Right atrium auricular region (tissue), 2 donors: ENCODE measurements at regions not wholly inside any gene's neighbourhood (a gene's known extent, or its start where the extent isn't known, plus 50 kb on each side); places are given as distances from the start of the nearest gene placed in this dataset.

Source experiments
- DNase-seq: peaks from one replicate; pipeline ENCODE4 v3.0.0-alpha.2; 2019; ENCODE audit warnings: low spot score
- H3K27ac ChIP-seq, 2 donors: fragments of 200-600 bp; sonication (generic); 1 replicate in 1 of 2; 2 replicates in 1 of 2; pipeline ENCODE4 v1.5.1; 2016 to 2019
- H3K27me3 ChIP-seq, 2 donors: fragments of 200-600 bp; sonication (generic); one replicate each; pipeline versions ENCODE4 v1.5.1 to v1.6.0; 2017 to 2019
- H3K36me3 ChIP-seq: fragments of 200-600 bp; sonication (generic); one replicate; pipeline ENCODE4 v1.5.1; 2016
- H3K4me1 ChIP-seq, 2 donors: fragments of 200-600 bp; sonication (generic); one replicate each; pipeline versions ENCODE4 v1.5.1 to v1.6.0; 2017 to 2019
- H3K4me3 ChIP-seq, 2 donors: fragments of 200-600 bp; sonication (generic); 1 replicate in 1 of 2; 2 replicates in 1 of 2; pipeline ENCODE4 v1.5.1; 2017 to 2019; ENCODE audit warnings: mild to moderate bottlenecking in 1 of 2, moderate library complexity in 1 of 2
- H3K9me3 ChIP-seq, 2 donors: fragments of 200-600 bp; sonication (generic); one replicate each; pipeline ENCODE4 v1.5.1; 2019
- CTCF ChIP-seq, 2 donors: fragments of 200-600 bp; sonication (generic); IDR thresholded peaks; one replicate each; pipeline ENCODE4 v1.5.1; 2019; ENCODE audit warnings: antibody characterized with exemption in 2 of 2

- no peaks in the 10 kb centered on the region for H3K27me3 ChIP-seq
- DNase-seq = peak; percentile 55
- TF ChIP-seq CTCF (IDR thresholded peaks at IDR 0.05) = no peak
- H3K4me3 ChIP-seq = no peak overlapping the region
- no peaks in the 10 kb centered on the region for H3K9me3 ChIP-seq
- no peaks in the 10 kb centered on the region for H3K4me1 ChIP-seq
- no peaks in the 10 kb centered on the region for H3K36me3 ChIP-seq
- no peak overlapping the region for H3K27ac ChIP-seq
Measured at GRCh38 chr18:78865056-78865598, 114.5 kb upstream of the SALL3 start.

- peak; percentile 53 for DNase-seq
- no peaks in the 10 kb centered on the region for H3K27me3 ChIP-seq
- H3K4me3 ChIP-seq = no peak overlapping the region
- no peaks in the 10 kb centered on the region for H3K4me1 ChIP-seq
- H3K27ac ChIP-seq = no peak overlapping the region
- H3K36me3 ChIP-seq = no peaks in the 10 kb centered on the region
- no peak for TF ChIP-seq CTCF (IDR thresholded peaks at IDR 0.05)
- H3K9me3 ChIP-seq = no peaks in the 10 kb centered on the region
Measured at GRCh38 chr18:78865771-78866310, 113.8 kb upstream of the SALL3 start.

GRCh38 chr18:78867131-78867530, 112.5 kb upstream of the SALL3 start:
- TF ChIP-seq CTCF (IDR thresholded peaks at IDR 0.05) = no peak
- no peaks in the 10 kb centered on the region for H3K9me3 ChIP-seq
- H3K36me3 ChIP-seq = no peaks in the 10 kb centered on the region
- no peak overlapping the region for H3K27ac ChIP-seq
- peak; percentile 54 for DNase-seq
- no peaks in the 10 kb centered on the region for H3K4me1 ChIP-seq
- H3K4me3 ChIP-seq = no peak overlapping the region
- H3K27me3 ChIP-seq = no peaks in the 10 kb centered on the region

- no peaks in the 10 kb centered on the region for H3K9me3 ChIP-seq
- no peaks in the 10 kb centered on the region for H3K27me3 ChIP-seq
- no peak overlapping the region for H3K27ac ChIP-seq
- no peaks in the 10 kb centered on the region for H3K4me1 ChIP-seq
- DNase-seq = peak; percentile 57
- TF ChIP-seq CTCF (IDR thresholded peaks at IDR 0.05) = no peak
- H3K36me3 ChIP-seq = no peaks in the 10 kb centered on the region
- H3K4me3 ChIP-seq = no peak overlapping the region
Measured at GRCh38 chr18:78868330-78869316, 111.0 kb upstream of the SALL3 start.

GRCh38 chr18:78871618-78872017, 108.0 kb upstream of the SALL3 start:
- Histone ChIP-seq H3K4me3 (no peak overlapping the region), H3K9me3 (no peaks in the 10 kb centered on the region), H3K4me1 (no peaks in the 10 kb centered on the region), H3K27ac (no peak overlapping the region), H3K36me3 (no peaks in the 10 kb centered on the region), H3K27me3 (no peaks in the 10 kb centered on the region)
- no peak for TF ChIP-seq CTCF (IDR thresholded peaks at IDR 0.05)
- peak; percentile 59 for DNase-seq
